ENCODE measurements at regions not wholly inside any gene's neighbourhood (a gene's known extent, or its start where the extent isn't known, plus 50 kb on each side); places are given as distances from the start of the nearest gene placed in this dataset.
"Not testable (repeated sequence)": the region's sequence is repeated elsewhere in the genome, so short reads cannot be mapped to it uniquely, and the experiment has no call there.

DNA sequence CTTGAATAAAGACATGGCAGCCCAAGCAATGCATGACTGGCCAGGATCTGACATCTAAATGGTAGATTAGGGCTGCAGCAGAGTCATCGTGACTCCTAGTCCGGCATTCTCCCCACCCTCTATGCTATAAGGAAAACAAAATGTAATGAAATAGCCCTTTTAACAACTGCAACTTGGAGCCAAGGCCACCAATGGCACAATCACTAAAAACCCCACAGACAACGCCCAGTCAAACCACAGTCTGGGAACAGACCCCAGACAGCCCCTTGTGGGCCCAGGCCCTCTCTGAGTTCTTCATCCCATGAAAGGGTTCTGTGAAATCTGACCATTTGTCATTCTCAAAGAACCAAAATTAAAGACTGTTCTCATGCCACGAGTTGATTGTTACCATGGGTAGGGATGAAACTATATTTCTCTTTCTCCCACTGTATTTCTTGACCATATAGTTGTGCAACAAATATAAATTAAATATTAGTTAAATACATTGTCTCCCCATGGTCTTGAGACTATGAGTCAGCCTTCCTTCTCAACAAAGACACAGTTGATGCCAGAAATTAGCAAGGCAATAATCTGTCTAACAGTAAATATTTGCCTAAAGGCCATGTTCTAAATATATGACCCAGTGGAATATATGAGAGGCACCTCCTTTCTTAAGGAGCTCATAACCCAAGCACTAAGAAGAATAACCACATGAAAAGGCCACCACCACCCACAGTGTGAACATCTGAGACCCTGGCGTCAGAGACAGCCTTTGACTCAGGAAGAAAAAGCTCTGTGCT, 85.6 kb upstream of the SSTR4 start:
- H3K9ac ChIP-seq (ENCODE audit: low read length in 2 of 2): no peak overlapping the region
- no peaks in the 10 kb centered on the region for H3K36me3 ChIP-seq (ENCODE audit: control insufficient read depth in 2 of 2, insufficient read depth in 2 of 2, low read length in 2 of 2)
- no peaks in the 10 kb centered on the region for H3K4me1 ChIP-seq (ENCODE audit: control insufficient read depth, insufficient read depth, low read length)
- no peak overlapping the region for H3K27ac ChIP-seq (ENCODE audit: low read length)
- peaks cover 0 to 2% of the 10 kb centered on the region in 2 donors for H3K27me3 ChIP-seq (ENCODE audit: control insufficient read depth in 1 of 2, insufficient read depth in 2 of 2, low read length in 2 of 2)
- no peak overlapping the region for H3K4me3 ChIP-seq (ENCODE audit: low read length in 2 of 2)
- peaks cover 0 to 3% of the 10 kb centered on the region in 2 donors for H3K9me3 ChIP-seq (ENCODE audit: control insufficient read depth in 2 of 2, low read length in 2 of 2)

DNA sequence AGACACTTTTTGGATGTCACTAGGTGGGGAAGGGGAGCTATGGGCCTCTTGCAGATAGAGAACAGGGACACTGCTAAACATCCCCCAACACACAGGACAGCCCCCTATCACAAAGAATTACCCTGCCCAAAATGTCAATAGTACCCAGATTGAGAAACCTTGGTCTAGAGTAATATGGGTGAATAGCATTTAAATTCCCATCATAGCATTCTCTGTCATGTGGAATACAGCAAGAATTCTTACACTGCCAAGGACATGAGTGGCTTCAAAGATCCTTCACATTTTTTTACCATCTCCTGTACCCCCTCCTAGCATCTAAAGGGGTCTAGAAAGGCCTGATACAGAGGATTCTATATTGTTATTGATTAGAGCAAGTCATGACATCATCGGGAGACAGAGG, 83.1 kb upstream of the SSTR4 start:
- Histone ChIP-seq H3K27me3 (ENCODE audit: control insufficient read depth in 1 of 2, insufficient read depth in 2 of 2, low read length in 2 of 2) (no peaks in the 10 kb centered on the region), H3K27ac (ENCODE audit: low read length) (no peak overlapping the region), H3K9ac (ENCODE audit: low read length in 2 of 2) (no peak overlapping the region), H3K4me3 (ENCODE audit: low read length in 2 of 2) (no peak overlapping the region), H3K36me3 (ENCODE audit: control insufficient read depth in 2 of 2, insufficient read depth in 2 of 2, low read length in 2 of 2) (no peaks in the 10 kb centered on the region), H3K9me3 (ENCODE audit: control insufficient read depth in 2 of 2, low read length in 2 of 2) (peaks cover 0 to 3% of the 10 kb centered on the region in 2 donors), H3K4me1 (ENCODE audit: control insufficient read depth, insufficient read depth, low read length) (no peaks in the 10 kb centered on the region)

DNA sequence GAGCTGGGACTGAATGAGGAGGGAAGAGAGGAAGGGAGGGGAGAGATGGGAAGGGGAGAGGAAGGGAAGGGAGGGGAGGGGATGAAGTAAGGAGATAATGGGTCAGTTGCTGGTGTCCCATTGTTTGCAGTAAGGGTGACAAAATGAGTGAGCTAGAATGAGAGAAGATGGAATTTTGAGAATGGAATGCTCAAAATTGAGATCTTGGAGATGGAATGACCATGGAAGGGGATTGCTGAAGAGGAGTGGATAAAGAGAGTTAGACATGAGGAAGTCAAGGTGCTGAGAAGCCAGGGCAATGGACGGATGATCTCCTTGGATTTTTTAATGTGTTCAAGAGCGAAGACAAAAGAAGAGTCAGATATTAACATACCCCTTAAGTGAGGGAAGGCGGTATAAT, 80.5 kb upstream of the SSTR4 start:
- no peak overlapping the region for H3K9ac ChIP-seq (ENCODE audit: low read length in 2 of 2)
- H3K4me3 ChIP-seq (ENCODE audit: low read length in 2 of 2): no peak overlapping the region
- no peak overlapping the region for H3K27ac ChIP-seq (ENCODE audit: low read length)
- H3K27me3 ChIP-seq (ENCODE audit: control insufficient read depth in 1 of 2, insufficient read depth in 2 of 2, low read length in 2 of 2): no peaks in the 10 kb centered on the region
- no peaks in the 10 kb centered on the region for H3K4me1 ChIP-seq (ENCODE audit: control insufficient read depth, insufficient read depth, low read length)
- no peaks in the 10 kb centered on the region for H3K9me3 ChIP-seq (ENCODE audit: control insufficient read depth in 2 of 2, low read length in 2 of 2)
- H3K36me3 ChIP-seq (ENCODE audit: control insufficient read depth in 2 of 2, insufficient read depth in 2 of 2, low read length in 2 of 2): no peaks in the 10 kb centered on the region

DNA sequence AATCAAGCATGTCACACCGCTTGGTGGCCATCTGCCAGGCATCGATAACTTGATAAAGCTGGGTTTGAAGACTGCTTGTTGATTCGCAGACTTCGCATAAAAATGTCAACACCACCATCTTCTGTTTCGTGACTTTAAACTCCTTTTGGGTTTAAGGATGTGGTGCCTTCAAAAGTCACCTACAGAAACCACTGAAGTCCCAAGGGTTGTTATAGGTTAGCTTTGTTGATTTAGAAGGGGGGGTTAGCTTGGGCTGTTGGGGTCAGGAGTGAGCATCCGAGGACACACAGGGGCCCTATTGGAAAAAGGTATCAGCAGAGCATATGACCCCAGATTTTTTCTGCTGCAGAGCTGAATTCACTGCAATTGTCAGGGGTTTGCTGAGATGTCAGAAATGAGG, 76.7 kb upstream of the SSTR4 start:
- Histone ChIP-seq H3K27me3 (ENCODE audit: control insufficient read depth in 1 of 2, insufficient read depth in 2 of 2, low read length in 2 of 2) (no peaks in the 10 kb centered on the region), H3K36me3 (ENCODE audit: control insufficient read depth in 2 of 2, insufficient read depth in 2 of 2, low read length in 2 of 2) (no peaks in the 10 kb centered on the region), H3K27ac (ENCODE audit: low read length) (no peak overlapping the region), H3K9ac (ENCODE audit: low read length in 2 of 2) (no peak overlapping the region), H3K4me3 (ENCODE audit: low read length in 2 of 2) (no peak overlapping the region), H3K9me3 (ENCODE audit: control insufficient read depth in 2 of 2, low read length in 2 of 2) (no peaks in the 10 kb centered on the region), H3K4me1 (ENCODE audit: control insufficient read depth, insufficient read depth, low read length) (no peaks in the 10 kb centered on the region)

DNA sequence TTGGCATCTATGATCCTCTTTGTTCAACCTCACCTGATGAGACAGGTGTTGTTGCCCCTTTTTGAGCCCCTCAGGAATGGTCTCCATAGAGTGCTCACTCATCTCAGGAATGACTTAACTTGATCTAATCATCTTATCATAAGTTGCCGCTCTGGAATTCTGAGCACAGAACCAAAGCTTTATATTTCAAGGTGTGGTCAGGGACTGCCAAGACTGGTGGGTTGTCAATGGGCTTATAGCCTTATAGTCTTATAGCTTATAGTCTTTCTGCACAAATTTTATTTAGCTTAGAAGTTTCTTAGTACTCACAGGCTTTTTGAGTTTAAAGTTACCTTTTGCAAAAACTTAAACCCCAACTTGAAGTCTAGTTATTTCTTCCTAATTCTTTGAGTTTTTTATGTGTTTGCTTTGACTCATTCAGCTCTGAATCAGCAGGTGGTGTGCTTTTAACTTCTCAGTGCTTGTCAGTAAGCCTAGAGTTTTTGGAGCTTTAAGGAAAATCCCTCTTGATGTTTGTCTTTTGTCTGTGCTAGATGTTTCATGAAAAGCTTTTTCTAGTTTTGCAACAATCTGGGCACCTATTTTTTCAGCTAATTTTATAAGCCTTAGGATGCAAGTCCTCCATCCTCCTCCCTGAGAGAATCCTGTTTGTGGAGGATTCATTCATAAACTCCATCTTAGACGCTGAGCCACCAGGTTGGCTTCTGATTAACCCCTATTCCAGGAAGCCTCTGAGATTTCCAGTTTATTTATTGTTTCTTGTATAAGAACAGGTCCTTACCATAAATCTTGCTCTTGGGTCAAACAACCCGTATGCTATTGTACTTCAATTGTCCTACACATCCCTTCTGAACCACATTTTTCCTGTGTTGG, 72.3 kb upstream of the SSTR4 start:
- H3K27ac ChIP-seq (ENCODE audit: low read length): no peak overlapping the region
- H3K36me3 ChIP-seq (ENCODE audit: control insufficient read depth in 2 of 2, insufficient read depth in 2 of 2, low read length in 2 of 2): no peaks in the 10 kb centered on the region
- no peaks in the 10 kb centered on the region for H3K9me3 ChIP-seq (ENCODE audit: control insufficient read depth in 2 of 2, low read length in 2 of 2)
- peaks cover 0 to 2% of the 10 kb centered on the region in 2 donors for H3K27me3 ChIP-seq (ENCODE audit: control insufficient read depth in 1 of 2, insufficient read depth in 2 of 2, low read length in 2 of 2)
- H3K4me1 ChIP-seq (ENCODE audit: control insufficient read depth, insufficient read depth, low read length): no peaks in the 10 kb centered on the region
- H3K4me3 ChIP-seq (ENCODE audit: low read length in 2 of 2): no peak overlapping the region
- H3K9ac ChIP-seq (ENCODE audit: low read length in 2 of 2): no peak overlapping the region

DNA sequence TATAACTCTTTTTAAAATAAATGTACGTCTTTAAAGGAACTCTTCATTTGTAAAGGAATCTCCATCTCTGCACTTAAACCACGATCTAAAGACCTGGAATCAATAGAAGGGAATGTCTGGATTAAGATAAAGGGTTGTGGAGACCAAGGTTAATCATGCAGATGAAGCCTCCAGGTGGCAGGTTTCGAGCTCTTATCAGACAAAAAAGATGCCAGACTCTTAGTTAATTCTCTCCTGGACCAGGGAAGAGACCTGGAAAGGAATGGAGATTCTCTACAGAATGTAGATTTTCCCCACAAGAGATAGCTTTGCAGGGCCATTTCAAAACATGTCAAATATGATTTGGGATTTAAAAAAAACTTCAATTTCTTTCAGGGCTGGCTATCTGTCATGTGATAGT, 71.5 kb upstream of the SSTR4 start:
- no peak overlapping the region for H3K4me3 ChIP-seq (ENCODE audit: low read length in 2 of 2)
- H3K36me3 ChIP-seq (ENCODE audit: control insufficient read depth in 2 of 2, insufficient read depth in 2 of 2, low read length in 2 of 2): no peaks in the 10 kb centered on the region
- H3K9me3 ChIP-seq (ENCODE audit: control insufficient read depth in 2 of 2, low read length in 2 of 2): no peaks in the 10 kb centered on the region
- no peak overlapping the region for H3K27ac ChIP-seq (ENCODE audit: low read length)
- no peak overlapping the region for H3K9ac ChIP-seq (ENCODE audit: low read length in 2 of 2)
- peaks cover 0 to 2% of the 10 kb centered on the region in 2 donors for H3K27me3 ChIP-seq (ENCODE audit: control insufficient read depth in 1 of 2, insufficient read depth in 2 of 2, low read length in 2 of 2)
- H3K4me1 ChIP-seq (ENCODE audit: control insufficient read depth, insufficient read depth, low read length): no peaks in the 10 kb centered on the region

DNA sequence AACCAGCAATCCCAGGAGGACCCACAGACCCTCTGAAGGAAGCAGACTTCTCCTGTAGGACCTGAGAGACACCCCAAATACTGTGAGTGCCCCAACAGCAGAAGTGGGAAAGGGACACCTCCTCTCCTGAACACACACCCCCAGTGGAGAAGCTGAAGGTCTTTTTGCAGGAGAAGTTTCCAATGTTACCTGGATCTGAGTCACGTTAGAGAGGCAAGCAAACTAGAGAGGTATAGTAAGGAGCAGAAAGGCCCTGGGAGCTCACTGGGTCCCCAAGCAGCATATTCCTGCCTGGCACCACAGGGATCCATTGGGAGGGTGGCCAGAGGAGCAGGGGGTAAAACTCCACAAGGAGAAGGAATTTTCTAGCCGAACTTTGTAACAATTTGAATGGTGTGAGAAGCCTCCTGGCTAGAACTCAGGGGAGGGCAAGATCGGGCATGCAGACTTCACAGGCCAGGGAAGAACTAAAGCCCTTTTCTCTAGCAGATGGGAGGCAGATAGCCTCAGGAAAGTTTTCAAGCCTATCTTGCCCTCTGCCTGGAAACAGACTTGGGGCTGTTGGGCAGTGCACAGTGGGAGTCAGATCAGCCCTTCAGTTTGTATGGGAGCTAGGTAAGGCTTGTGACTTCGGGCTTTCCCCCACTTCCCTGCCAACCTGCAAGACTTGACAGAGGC, 68.2 kb upstream of the SSTR4 start:
- H3K4me1 ChIP-seq (ENCODE audit: control insufficient read depth, insufficient read depth, low read length): no peaks in the 10 kb centered on the region
- H3K9ac ChIP-seq (ENCODE audit: low read length in 2 of 2): no peak overlapping the region
- H3K27me3 ChIP-seq (ENCODE audit: control insufficient read depth in 1 of 2, insufficient read depth in 2 of 2, low read length in 2 of 2): peaks cover 0 to 2% of the 10 kb centered on the region in 2 donors
- no peaks in the 10 kb centered on the region for H3K9me3 ChIP-seq (ENCODE audit: control insufficient read depth in 2 of 2, low read length in 2 of 2)
- H3K36me3 ChIP-seq (ENCODE audit: control insufficient read depth in 2 of 2, insufficient read depth in 2 of 2, low read length in 2 of 2): no peaks in the 10 kb centered on the region
- H3K4me3 ChIP-seq (ENCODE audit: low read length in 2 of 2): no peak overlapping the region
- no peak overlapping the region for H3K27ac ChIP-seq (ENCODE audit: low read length)

DNA sequence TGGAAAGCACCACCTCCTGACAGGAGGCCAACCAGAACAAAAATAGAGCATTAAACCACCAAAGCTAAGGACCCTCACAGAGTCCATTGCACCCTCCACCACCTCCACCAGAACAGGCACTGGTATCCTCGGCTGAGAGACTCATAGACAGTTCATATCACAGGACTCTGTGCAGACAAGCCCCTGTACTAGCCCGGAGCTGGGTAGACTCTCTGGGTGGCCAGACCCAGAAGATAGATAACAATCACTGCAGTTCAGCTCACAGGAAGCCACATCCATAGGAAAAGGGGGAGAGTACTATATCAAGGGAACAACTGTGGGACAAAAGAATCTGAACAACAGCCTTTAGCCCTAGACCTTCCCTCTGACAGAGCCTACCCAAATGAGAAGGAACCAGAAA, 67.4 kb upstream of the SSTR4 start:
- H3K9ac ChIP-seq (ENCODE audit: low read length in 2 of 2); H3K9me3 ChIP-seq (ENCODE audit: control insufficient read depth in 2 of 2, low read length in 2 of 2); H3K4me3 ChIP-seq (ENCODE audit: low read length in 2 of 2); H3K4me1 ChIP-seq (ENCODE audit: control insufficient read depth, insufficient read depth, low read length); H3K27me3 ChIP-seq (ENCODE audit: control insufficient read depth in 1 of 2, insufficient read depth in 2 of 2, low read length in 2 of 2); H3K27ac ChIP-seq (ENCODE audit: low read length); H3K36me3 ChIP-seq (ENCODE audit: control insufficient read depth in 2 of 2, insufficient read depth in 2 of 2, low read length in 2 of 2): not testable (repeated sequence)

DNA sequence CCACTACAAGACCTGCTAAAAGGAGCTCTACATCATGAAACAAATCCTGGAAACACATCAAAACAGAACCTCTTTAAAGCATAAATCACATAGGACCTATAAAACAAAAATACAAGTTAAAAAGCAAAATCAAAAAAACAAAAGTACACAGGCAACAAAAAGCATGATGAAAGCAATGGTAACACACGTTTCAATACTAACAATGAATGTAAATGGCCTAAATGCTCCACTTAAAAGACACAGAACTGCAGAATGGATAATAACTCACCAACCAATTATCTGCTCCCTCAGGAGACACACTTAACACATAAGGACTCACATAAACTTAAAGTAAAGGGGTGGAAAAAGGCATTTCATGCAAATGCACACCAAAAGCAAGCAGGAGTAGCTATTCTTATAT, 66.1 kb upstream of the SSTR4 start:
- H3K9me3 ChIP-seq (ENCODE audit: control insufficient read depth in 2 of 2, low read length in 2 of 2); H3K36me3 ChIP-seq (ENCODE audit: control insufficient read depth in 2 of 2, insufficient read depth in 2 of 2, low read length in 2 of 2); H3K27ac ChIP-seq (ENCODE audit: low read length); H3K27me3 ChIP-seq (ENCODE audit: control insufficient read depth in 1 of 2, insufficient read depth in 2 of 2, low read length in 2 of 2); H3K4me1 ChIP-seq (ENCODE audit: control insufficient read depth, insufficient read depth, low read length); H3K4me3 ChIP-seq (ENCODE audit: low read length in 2 of 2); H3K9ac ChIP-seq (ENCODE audit: low read length in 2 of 2): not testable (repeated sequence)

DNA sequence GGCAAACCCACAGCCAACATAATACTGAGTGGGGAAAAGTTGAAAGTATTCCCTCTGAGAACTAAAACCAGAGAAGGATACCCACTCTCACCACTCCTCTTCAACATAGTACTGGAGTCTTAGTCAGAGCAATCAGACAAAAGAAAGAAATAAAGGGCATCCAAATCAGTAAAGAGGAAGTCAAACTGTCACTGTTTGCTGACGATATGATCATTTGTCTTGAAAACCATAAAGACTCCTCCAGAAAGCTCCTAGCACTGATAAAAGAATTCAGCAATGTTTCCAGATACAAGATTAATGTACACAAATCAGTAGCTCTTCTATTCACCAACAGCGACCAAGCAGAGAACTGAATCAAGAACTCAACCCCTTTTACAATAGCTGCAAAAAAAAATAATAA, 64.0 kb upstream of the SSTR4 start:
- H3K27ac ChIP-seq (ENCODE audit: low read length); H3K4me3 ChIP-seq (ENCODE audit: low read length in 2 of 2); H3K4me1 ChIP-seq (ENCODE audit: control insufficient read depth, insufficient read depth, low read length); H3K9ac ChIP-seq (ENCODE audit: low read length in 2 of 2); H3K9me3 ChIP-seq (ENCODE audit: control insufficient read depth in 2 of 2, low read length in 2 of 2); H3K27me3 ChIP-seq (ENCODE audit: control insufficient read depth in 1 of 2, insufficient read depth in 2 of 2, low read length in 2 of 2); H3K36me3 ChIP-seq (ENCODE audit: control insufficient read depth in 2 of 2, insufficient read depth in 2 of 2, low read length in 2 of 2): not testable (repeated sequence)

All from stomach smooth muscle (tissue), 2 donors.